ENCODE measurements at regions not wholly inside any gene's neighbourhood (a gene's known extent, or its start where the extent isn't known, plus 50 kb on each side); places are given as distances from the start of the nearest gene placed in this dataset.

- Histone ChIP-seq H2AFZ (ENCODE audit: insufficient read depth, low read depth, low read length, poor library complexity, severe bottlenecking) (no peak overlapping the region), H3K9me3 (replicated peaks in 1 of 2; ENCODE audit: control insufficient read depth in 1 of 2, insufficient read depth in 1 of 2, low read length in 2 of 2) (peaks cover 0 to 4% of the 10 kb centered on the region in 2 donors), H3K4me1 (ENCODE audit: control insufficient read depth in 1 of 2, insufficient read depth in 2 of 2, low read length in 2 of 2) (no peaks in the 10 kb centered on the region), H3K79me2 (ENCODE audit: insufficient read depth, low read length) (no peaks in the 10 kb centered on the region), H3K27me3 (ENCODE audit: control insufficient read depth in 2 of 2, insufficient read depth in 2 of 2, low read length in 2 of 2) (no peaks in the 10 kb centered on the region), H3K4me2 (replicated peaks; ENCODE audit: extremely low read depth, low read length, poor library complexity, severe bottlenecking) (no peak overlapping the region), H3K27ac (ENCODE audit: low read depth in 1 of 2, low read length in 2 of 2) (no peak overlapping the region), H3K9ac (ENCODE audit: insufficient read depth, low read length, poor library complexity, severe bottlenecking) (no peak overlapping the region), H4K20me1 (ENCODE audit: insufficient read depth, low read length) (no peaks in the 10 kb centered on the region), H3K36me3 (replicated peaks in 1 of 2; ENCODE audit: control insufficient read depth in 1 of 2, insufficient read depth in 2 of 2, low read length in 2 of 2) (no peaks in the 10 kb centered on the region), H3K4me3 (replicated peaks in 1 of 3; ENCODE audit: low read depth in 2 of 3, low read length in 3 of 3) (no peak overlapping the region)
- DNase-seq, result no peak
- Mint-ChIP-seq H3K9me3 (peaks cover 0 to 8% (median 6%) of the 10 kb centered on the region in 7 donors), H3K27me3 (ENCODE audit: low read depth in 3 of 3) (peaks cover 20 to 40% (median 22%) of the 10 kb centered on the region in 3 donors), H3K4me3 (no peak overlapping the region), H3K27ac (no peak overlapping the region), H3K36me3 (no peaks in the 10 kb centered on the region), H3K4me1 (no peaks in the 10 kb centered on the region)
- intact Hi-C loops (cut with micrococcal nuclease), result no loop called here
- no peak for TF ChIP-seq CTCF (IDR thresholded peaks at IDR 0.05)
- WGBS (ENCODE audit: insufficient coverage), result 72% methylated on average over 2 of the region's 7 CpGs
These were observed 155.4 kb upstream of the FOXF1 start for GRCh38 chr16:86354641-86355513.

- peaks cover 0 to 4% of the 10 kb centered on the region in 2 donors for H3K9me3 ChIP-seq (replicated peaks in 1 of 2; ENCODE audit: control insufficient read depth in 1 of 2, insufficient read depth in 1 of 2, low read length in 2 of 2)
- H3K36me3 ChIP-seq (replicated peaks in 1 of 2; ENCODE audit: control insufficient read depth in 1 of 2, insufficient read depth in 2 of 2, low read length in 2 of 2), result no peaks in the 10 kb centered on the region
- intact Hi-C loops (cut with micrococcal nuclease), result no loop called here
- Mint-ChIP-seq H3K9me3 (peaks cover 0 to 8% (median 6%) of the 10 kb centered on the region in 7 donors), H3K36me3 (no peaks in the 10 kb centered on the region), H3K27me3 (ENCODE audit: low read depth in 3 of 3) (peaks cover 19 to 36% (median 20%) of the 10 kb centered on the region in 3 donors), H3K4me3 (no peak overlapping the region), H3K27ac (no peak overlapping the region), H3K4me1 (no peaks in the 10 kb centered on the region)
- DNase-seq, result no peak
- H3K27me3 ChIP-seq (ENCODE audit: control insufficient read depth in 2 of 2, insufficient read depth in 2 of 2, low read length in 2 of 2), result no peaks in the 10 kb centered on the region
- H4K20me1 ChIP-seq (ENCODE audit: insufficient read depth, low read length), result no peaks in the 10 kb centered on the region
- no peak overlapping the region for H3K4me3 ChIP-seq (replicated peaks in 1 of 3; ENCODE audit: low read depth in 2 of 3, low read length in 3 of 3)
- H3K79me2 ChIP-seq (ENCODE audit: insufficient read depth, low read length), result no peaks in the 10 kb centered on the region
- H3K4me2 ChIP-seq (replicated peaks; ENCODE audit: extremely low read depth, low read length, poor library complexity, severe bottlenecking), result no peak overlapping the region
- no peak overlapping the region for H2AFZ ChIP-seq (ENCODE audit: insufficient read depth, low read depth, low read length, poor library complexity, severe bottlenecking)
- H3K4me1 ChIP-seq (ENCODE audit: control insufficient read depth in 1 of 2, insufficient read depth in 2 of 2, low read length in 2 of 2), result no peaks in the 10 kb centered on the region
- TF ChIP-seq CTCF (IDR thresholded peaks at IDR 0.05), result no peak
- no peak overlapping the region for H3K9ac ChIP-seq (ENCODE audit: insufficient read depth, low read length, poor library complexity, severe bottlenecking)
- no peak overlapping the region for H3K27ac ChIP-seq (ENCODE audit: low read depth in 1 of 2, low read length in 2 of 2)
- 89% methylated on average over 5 of the region's 5 CpGs for WGBS (ENCODE audit: insufficient coverage)
These were observed 154.8 kb upstream of the FOXF1 start for GRCh38 chr16:86355531-86355930.
